Kidney (tissue), 13 donors: ENCODE measurements at regions not wholly inside any gene's neighbourhood (a gene's known extent, or its start where the extent isn't known, plus 50 kb on each side); places are given as distances from the start of the nearest gene placed in this dataset.

Experiments
- DNase-seq, 5 donors: peaks; one replicate each; pipeline ENCODE4 v3.0.0-alpha.2; 2013 to 2020
- FAIRE-seq: peaks from 2 replicates; lab custom pipeline; 2012; peaks lifted over from hg19 to GRCh38; lab: Jason Lieb, UNC
- H3K27ac ChIP-seq, 2 donors: one replicate each; pipeline ENCODE4 v1.7.0; 2013; ENCODE audit warnings: low read depth in 2 of 2, low read length in 2 of 2, inconsistent platforms in 1 of 2
- H3K27me3 ChIP-seq: one replicate; pipeline ENCODE4 v1.7.1; 2013; ENCODE audit warnings: low read length, inconsistent platforms; ENCODE audit not compliant: control insufficient read depth, insufficient read depth
- H3K36me3 ChIP-seq, 3 donors: one replicate each; pipeline versions ENCODE4 v1.7.0 to v1.7.1; 2013; ENCODE audit warnings: low read length in 3 of 3, control low read depth in 1 of 3, inconsistent platforms in 1 of 3; ENCODE audit not compliant: insufficient read depth in 3 of 3, control insufficient read depth in 2 of 3
- H3K4me1 ChIP-seq, 3 donors: one replicate each; pipeline versions ENCODE4 v1.7.0 to v1.7.1; 2013; ENCODE audit warnings: low read length in 3 of 3, inconsistent platforms in 1 of 3, low read depth in 1 of 3; ENCODE audit not compliant: control insufficient read depth in 2 of 3, insufficient read depth in 2 of 3
- H3K4me3 ChIP-seq, 3 donors: one replicate each; pipeline versions ENCODE4 v1.7.0 to v1.8.1; 2013; ENCODE audit warnings: low read length in 3 of 3, control low read depth in 1 of 3, inconsistent platforms in 1 of 3
- H3K9ac ChIP-seq, 3 donors: one replicate each; pipeline versions ENCODE4 v1.7.0 to v1.7.1; 2013; ENCODE audit warnings: low read length in 3 of 3, control low read depth in 1 of 3, inconsistent platforms in 1 of 3
- H3K9me3 ChIP-seq, 3 donors: one replicate each; pipeline versions ENCODE4 v1.7.0 to v1.7.1; 2013; ENCODE audit warnings: low read length in 3 of 3, control low read depth in 1 of 3, inconsistent platforms in 1 of 3; ENCODE audit not compliant: control insufficient read depth in 2 of 3, insufficient read depth in 1 of 3
- intact Hi-C: fragments of 100-400 bp; cut with DNase I; formaldehyde crosslinking; loops from one replicate; pipeline ENCODE4 v1.11.1; 2022
- TF ChIP-seq, protein P1 (sequence below): IDR thresholded peaks from 3 replicates; pipeline ENCODE4 v1.5.1; 2012; ENCODE audit warnings: mild to moderate bottlenecking, moderate library complexity, borderline replicate concordance; ENCODE audit not compliant: insufficient read depth; ENCODE audit errors: extremely low read depth
- donor health status: control.
- donor health status: control.
- donor health status: control.
- donor health status: control.
- donor health status: control.
- donor health status: DM: yes; HTN: yes; CAD: no.
- donor health status: Normal renal cell carcinoma (clear cell type).

DNA sequence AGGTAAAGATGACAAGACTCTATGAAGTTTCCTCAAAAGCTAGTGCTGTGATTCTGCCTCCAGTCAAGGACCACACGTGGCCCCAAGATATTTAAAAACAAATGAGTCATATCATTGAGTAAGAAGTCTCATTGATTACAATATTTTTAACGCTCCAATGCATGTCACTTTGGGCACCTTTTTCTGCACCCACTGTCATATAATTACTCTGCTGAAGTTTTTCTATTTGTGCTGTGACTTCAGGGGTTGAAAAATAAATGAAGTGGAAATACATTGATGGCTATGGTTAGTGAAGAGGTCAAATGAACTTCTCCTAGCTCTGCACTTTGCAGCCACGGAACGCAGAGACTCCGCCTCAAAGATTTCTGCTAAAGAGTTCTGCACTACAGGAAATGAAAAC, 344.3 kb upstream of the KYNU start:
- Histone ChIP-seq H3K27ac (no peak overlapping the region), H3K9ac (no peak overlapping the region), H3K4me3 (no peak overlapping the region), H3K9me3 (no peaks in the 10 kb centered on the region), H3K27me3 (no peaks in the 10 kb centered on the region), H3K36me3 (no peaks in the 10 kb centered on the region), H3K4me1 (no peaks in the 10 kb centered on the region)
- FAIRE-seq (no peak), DNase-seq (no peak)
- TF ChIP-seq, protein P1, sequence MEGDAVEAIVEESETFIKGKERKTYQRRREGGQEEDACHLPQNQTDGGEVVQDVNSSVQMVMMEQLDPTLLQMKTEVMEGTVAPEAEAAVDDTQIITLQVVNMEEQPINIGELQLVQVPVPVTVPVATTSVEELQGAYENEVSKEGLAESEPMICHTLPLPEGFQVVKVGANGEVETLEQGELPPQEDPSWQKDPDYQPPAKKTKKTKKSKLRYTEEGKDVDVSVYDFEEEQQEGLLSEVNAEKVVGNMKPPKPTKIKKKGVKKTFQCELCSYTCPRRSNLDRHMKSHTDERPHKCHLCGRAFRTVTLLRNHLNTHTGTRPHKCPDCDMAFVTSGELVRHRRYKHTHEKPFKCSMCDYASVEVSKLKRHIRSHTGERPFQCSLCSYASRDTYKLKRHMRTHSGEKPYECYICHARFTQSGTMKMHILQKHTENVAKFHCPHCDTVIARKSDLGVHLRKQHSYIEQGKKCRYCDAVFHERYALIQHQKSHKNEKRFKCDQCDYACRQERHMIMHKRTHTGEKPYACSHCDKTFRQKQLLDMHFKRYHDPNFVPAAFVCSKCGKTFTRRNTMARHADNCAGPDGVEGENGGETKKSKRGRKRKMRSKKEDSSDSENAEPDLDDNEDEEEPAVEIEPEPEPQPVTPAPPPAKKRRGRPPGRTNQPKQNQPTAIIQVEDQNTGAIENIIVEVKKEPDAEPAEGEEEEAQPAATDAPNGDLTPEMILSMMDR, result no peak
- intact Hi-C loops, result no loop called here

DNA sequence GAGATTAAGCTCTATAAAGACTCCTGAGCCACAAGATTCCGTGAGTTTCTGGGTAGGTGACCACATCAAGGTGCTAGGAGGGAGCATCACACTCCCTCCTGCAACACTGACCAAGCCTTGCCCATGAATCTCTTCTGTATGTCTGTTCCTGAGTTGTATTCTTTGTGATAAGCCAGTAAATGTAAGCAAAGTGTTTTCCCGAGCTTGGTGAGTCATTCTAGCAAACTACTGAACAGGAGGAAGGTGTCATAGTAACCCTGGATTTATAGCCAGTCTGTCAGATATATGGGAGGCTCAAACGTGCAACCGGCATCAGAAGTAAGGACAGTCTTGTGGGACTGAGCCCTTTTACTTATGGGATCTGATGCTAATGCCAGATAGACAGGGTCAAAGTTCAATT, 346.1 kb upstream of the KYNU start:
- H3K4me3 ChIP-seq, result no peak overlapping the region
- no peaks in the 10 kb centered on the region for H3K36me3 ChIP-seq
- intact Hi-C loops, result no loop called here
- TF ChIP-seq, protein P1, result no peak
- H3K9ac ChIP-seq, result no peak overlapping the region
- DNase-seq (peak in 1 of 5 donors; percentile 10), FAIRE-seq (no peak)
- H3K27ac ChIP-seq, result no peak overlapping the region
- no peaks in the 10 kb centered on the region for H3K27me3 ChIP-seq
- H3K4me1 ChIP-seq, result no peaks in the 10 kb centered on the region
- H3K9me3 ChIP-seq, result no peaks in the 10 kb centered on the region

DNA sequence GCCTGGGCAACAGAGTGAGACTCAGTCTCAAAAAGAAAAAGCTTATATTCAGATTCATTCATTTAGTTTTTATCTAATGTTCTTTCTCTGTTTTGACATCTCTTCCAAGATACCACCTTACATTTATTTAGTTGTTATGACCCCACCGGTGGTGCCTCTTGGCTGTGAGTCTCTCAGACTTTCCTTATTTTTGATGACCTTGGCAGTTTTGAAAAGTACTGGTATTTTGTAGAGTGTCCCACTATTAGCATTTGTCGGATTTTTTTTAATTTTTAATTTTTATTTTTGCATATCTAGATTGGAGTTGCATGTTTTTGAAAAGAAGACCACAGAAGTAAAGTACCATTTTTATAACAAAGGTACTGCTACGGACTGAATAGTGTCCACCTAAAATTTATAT, 351.7 kb upstream of the KYNU start:
- intact Hi-C loops, result no loop called here
- no peaks in the 10 kb centered on the region for H3K36me3 ChIP-seq
- H3K27me3 ChIP-seq, result no peaks in the 10 kb centered on the region
- H3K9me3 ChIP-seq, result no peaks in the 10 kb centered on the region
- TF ChIP-seq, protein P1, result no peak
- H3K4me3 ChIP-seq, result no peak overlapping the region
- no peak overlapping the region for H3K27ac ChIP-seq
- FAIRE-seq, result no peak
- no peak for DNase-seq
- no peak overlapping the region for H3K9ac ChIP-seq
- no peaks in the 10 kb centered on the region for H3K4me1 ChIP-seq

DNA sequence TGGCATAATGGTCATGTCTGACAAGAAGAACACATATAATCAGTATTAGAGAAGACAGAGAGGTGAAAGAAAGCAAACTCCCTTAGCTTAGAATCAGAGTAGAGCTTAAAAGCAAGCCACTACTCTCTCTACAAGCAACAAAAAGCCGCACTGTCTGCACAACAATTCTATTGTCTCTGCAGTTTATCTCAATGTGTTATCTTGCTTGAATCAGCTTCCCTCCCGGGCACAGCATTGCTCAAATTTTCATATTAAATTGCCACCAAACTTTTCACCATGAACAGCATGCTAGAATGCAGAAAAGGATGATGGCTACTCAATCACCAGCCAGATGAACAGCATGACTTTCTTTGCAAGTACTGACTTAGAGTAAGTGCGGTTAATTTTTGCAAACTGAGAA, 356.0 kb upstream of the KYNU start:
- TF ChIP-seq, protein P1, result no peak
- no peak overlapping the region for H3K4me3 ChIP-seq
- no peak for FAIRE-seq
- H3K36me3 ChIP-seq, result no peaks in the 10 kb centered on the region
- H3K9ac ChIP-seq, result no peak overlapping the region
- no peaks in the 10 kb centered on the region for H3K9me3 ChIP-seq
- intact Hi-C loops, result no loop called here
- no peaks in the 10 kb centered on the region for H3K4me1 ChIP-seq
- H3K27me3 ChIP-seq, result no peaks in the 10 kb centered on the region
- H3K27ac ChIP-seq, result no peak overlapping the region
- no peak for DNase-seq
